Fibroblast of the aortic adventitia (primary cell): ENCODE measurements at regions not wholly inside any gene's neighbourhood (a gene's known extent, or its start where the extent isn't known, plus 50 kb on each side); places are given as distances from the start of the nearest gene placed in this dataset.
A peak's percentile ranks its signal among the peaks of the same experiment; 100 is the strongest.

ENCODE experiments used
- DNase-seq: peaks from one replicate; pipeline ENCODE4 v3.0.0-alpha.2; 2010; ENCODE audit warnings: low read depth
- H3K4me3 ChIP-seq: 2 replicates; pipeline ENCODE4 v1.5.1; 2011; ENCODE audit warnings: low read depth, mild to moderate bottlenecking, control low read depth, low read length, moderate library complexity
- TF ChIP-seq, protein P1 (sequence below): IDR thresholded peaks from 2 replicates; pipeline ENCODE4 v1.5.1; 2011; ENCODE audit warnings: mild to moderate bottlenecking, low read length, control low read depth, inconsistent platforms; ENCODE audit not compliant: insufficient read depth

GRCh38 chr12:78612190-78612589 lies 252.4 kb upstream of the SYT1 start:
- TF ChIP-seq, protein P1, sequence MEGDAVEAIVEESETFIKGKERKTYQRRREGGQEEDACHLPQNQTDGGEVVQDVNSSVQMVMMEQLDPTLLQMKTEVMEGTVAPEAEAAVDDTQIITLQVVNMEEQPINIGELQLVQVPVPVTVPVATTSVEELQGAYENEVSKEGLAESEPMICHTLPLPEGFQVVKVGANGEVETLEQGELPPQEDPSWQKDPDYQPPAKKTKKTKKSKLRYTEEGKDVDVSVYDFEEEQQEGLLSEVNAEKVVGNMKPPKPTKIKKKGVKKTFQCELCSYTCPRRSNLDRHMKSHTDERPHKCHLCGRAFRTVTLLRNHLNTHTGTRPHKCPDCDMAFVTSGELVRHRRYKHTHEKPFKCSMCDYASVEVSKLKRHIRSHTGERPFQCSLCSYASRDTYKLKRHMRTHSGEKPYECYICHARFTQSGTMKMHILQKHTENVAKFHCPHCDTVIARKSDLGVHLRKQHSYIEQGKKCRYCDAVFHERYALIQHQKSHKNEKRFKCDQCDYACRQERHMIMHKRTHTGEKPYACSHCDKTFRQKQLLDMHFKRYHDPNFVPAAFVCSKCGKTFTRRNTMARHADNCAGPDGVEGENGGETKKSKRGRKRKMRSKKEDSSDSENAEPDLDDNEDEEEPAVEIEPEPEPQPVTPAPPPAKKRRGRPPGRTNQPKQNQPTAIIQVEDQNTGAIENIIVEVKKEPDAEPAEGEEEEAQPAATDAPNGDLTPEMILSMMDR: no peak
- DNase-seq: no peak
- H3K4me3 ChIP-seq: no peak overlapping the region

DNA sequence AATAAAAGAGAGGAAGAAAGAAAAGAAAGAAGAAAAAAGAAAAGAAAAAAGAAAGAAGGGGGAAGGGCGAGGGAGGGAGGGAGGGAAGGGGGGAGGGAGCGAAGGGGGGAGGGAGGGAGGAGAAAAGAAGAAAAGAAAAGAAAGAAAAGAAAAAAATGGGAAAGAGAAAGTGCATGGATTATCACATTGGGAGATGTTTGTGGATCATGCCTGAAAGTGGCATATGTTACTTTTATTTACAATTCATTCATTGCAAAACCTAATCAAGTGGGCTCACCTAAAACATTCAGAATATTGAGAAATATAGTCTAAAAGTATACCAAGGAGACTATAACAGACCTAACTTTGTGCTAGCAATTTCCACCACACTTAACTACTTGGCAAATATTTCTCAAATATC lies 246.9 kb upstream of the SYT1 start:
- DNase-seq: no peak
- no peak overlapping the region for H3K4me3 ChIP-seq
- TF ChIP-seq, protein P1: no peak

DNA sequence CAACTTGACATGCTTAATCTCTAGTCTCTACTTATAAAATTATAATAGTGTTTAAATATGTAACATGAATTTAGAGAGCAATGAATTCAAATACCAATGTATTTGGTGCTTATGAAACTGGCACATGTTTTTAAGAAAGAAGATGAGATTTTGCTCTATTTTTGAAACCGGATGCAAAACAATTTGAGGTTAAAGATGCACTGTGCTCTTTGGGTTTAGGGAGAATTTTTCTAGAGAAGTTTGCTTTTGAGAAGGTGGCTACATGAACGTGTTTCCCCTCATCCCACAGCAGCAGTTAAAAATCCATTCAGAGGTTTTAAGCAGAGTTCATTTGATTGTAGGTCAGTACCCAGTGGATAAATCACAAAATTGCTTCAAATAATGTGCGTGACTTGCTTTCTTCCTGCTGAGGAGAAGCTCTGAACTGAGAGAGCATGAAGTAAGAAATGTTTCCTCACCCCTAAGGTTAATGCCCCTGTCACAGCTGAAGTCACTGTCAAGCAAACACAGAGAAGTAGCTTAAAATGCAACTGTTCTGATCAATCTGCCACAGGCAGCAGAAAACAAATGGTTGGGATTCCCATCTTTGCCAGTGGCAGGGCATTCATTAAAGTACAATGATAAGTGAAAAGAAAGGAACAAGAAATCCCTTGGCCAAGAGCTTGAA lies 241.9 kb upstream of the SYT1 start:
- no peak for DNase-seq
- TF ChIP-seq, protein P1: no peak

GRCh38 chr12:78628491-78629100 lies 236.0 kb upstream of the SYT1 start:
- TF ChIP-seq, protein P1: no peak
- DNase-seq: no peak
- H3K4me3 ChIP-seq: no peak overlapping the region

More for the DNA sequence above, 241.9 kb upstream of the SYT1 start:
- no peak overlapping the region for H3K4me3 ChIP-seq

- TF ChIP-seq, protein P1: no peak
- H3K4me3 ChIP-seq: no peak overlapping the region
- peak; percentile 17 for DNase-seq
Measured at GRCh38 chr12:78636231-78636855, 228.2 kb upstream of the SYT1 start.

GRCh38 chr12:78641837-78642423 lies 222.6 kb upstream of the SYT1 start:
- DNase-seq: peak; percentile 51
- TF ChIP-seq, protein P1: peak; percentile 18
- no peak overlapping the region for H3K4me3 ChIP-seq
